Upper lobe of left lung (tissue), 4 donors: ENCODE measurements at regions not wholly inside any gene's neighbourhood (a gene's known extent, or its start where the extent isn't known, plus 50 kb on each side); places are given as distances from the start of the nearest gene placed in this dataset.

Experiments used
- CTCF ChIP-seq, 6 experiments: fragments of 450-650 bp in 4 of 6; fragments of 200-600 bp in 2 of 6; sonication (generic) in 2 of 6; IDR thresholded peaks; one replicate each; pipeline ENCODE4 v1.5.1; 2016 to 2019; ENCODE audit warnings: antibody characterized with exemption in 6 of 6
- POLR2A ChIP-seq, 4 donors: fragments of 450-650 bp; IDR thresholded peaks; one replicate each; pipeline ENCODE4 v1.5.1; 2016 to 2017; ENCODE audit warnings: antibody characterized with exemption in 4 of 4, mild to moderate bottlenecking in 2 of 4
- POLR2AphosphoS5 ChIP-seq, 2 donors: sonication (generic); formaldehyde crosslinking; IDR thresholded peaks; one replicate each; pipeline ENCODE4 v1.5.1; 2017; ENCODE audit warnings: antibody characterized with exemption in 2 of 2

DNA sequence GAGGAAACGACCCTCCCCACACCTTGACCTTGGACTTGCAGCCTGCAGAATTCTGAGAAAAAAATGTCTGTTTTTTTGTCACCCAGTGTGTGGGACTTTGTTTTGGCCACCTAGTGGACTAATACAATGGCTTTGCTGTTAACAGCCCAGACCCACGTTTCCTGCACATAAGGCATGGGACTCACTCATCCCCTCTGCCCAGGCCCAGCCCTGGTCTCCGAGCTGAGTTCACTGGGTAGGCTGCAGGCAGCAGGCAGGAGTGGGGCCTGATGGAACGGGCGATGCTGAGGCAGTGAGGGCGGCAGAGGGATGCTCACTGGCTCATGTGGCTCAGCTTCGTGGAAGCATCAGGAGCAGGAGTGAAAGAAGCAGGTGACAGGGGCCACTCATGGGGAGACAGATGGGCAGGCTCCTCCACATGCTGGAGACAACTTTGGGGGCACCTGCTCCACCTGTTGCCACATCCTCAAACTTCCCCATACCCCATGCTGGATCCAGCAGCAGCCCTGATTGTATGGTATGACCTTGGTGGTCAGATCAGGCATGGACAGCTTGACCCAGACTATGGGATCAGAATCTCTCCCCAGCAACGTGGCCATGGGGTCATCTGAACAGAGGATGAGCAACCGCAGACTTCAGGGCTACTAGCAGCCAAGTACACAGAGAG, 65.8 kb upstream of the ANTXRL start:
- TF ChIP-seq POLR2AphosphoS5 (IDR thresholded peaks at IDR 0.05), result no peak
- no peak for TF ChIP-seq POLR2A (IDR thresholded peaks at IDR 0.05)
- no peak for TF ChIP-seq CTCF (IDR thresholded peaks at IDR 0.05)
